ENCODE measurements at regions not wholly inside any gene's neighbourhood (a gene's known extent, or its start where the extent isn't known, plus 50 kb on each side); places are given as distances from the start of the nearest gene placed in this dataset.

- DNase-seq (ENCODE audit: low read depth): no peak
Measured at GRCh38 chr14:85752175-85752574, 222.2 kb downstream of the FLRT2 start.

- DNase-seq (ENCODE audit: low read depth): no peak
Measured at GRCh38 chr14:85744573-85744972, 214.6 kb downstream of the FLRT2 start.

DNA sequence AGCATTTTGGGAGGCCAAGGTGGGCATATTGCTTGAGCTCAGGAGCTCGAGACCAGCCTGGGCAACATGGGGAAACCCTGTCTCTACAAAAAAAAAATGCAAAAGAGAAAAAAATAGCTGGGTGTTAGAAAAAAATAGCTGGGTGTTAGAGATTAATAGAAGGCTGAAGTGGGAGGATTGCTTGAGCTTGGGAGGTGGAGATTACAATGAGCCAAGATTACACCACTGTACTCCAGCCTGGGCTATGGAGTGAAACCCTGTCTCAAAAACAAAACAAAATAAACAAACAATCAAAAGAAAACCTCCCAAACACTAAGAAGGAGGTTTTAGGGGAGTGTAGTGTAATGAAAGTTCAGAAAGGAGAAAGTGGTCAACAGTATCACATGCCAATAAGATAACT lies 202.1 kb downstream of the FLRT2 start:
- no peak for DNase-seq (ENCODE audit: low read depth)

DNA sequence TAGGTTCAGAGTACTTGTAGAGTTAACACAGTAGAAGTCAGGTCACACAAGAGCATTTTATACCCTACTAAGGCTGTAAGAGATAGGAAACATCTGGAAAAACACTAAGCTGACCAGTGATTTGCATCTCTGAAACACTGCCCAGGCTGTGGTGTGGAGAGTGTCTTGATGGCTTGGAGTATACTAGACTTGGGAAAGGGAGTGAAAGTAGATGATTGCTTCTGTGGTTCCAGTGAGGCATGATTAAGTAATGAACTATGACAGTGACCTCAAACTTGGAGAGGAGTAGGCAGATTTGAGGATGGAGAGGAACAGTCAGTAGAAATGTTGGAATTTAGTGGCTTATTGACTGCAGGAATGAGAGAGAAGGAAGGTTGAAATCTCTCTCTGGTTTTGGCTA lies 201.2 kb downstream of the FLRT2 start:
- peak; percentile 87 for DNase-seq (ENCODE audit: low read depth)

GRCh38 chr14:85728476-85729065 lies 198.6 kb downstream of the FLRT2 start:
- no peak for DNase-seq (ENCODE audit: low read depth)

- no peak for DNase-seq (ENCODE audit: low read depth)
Measured at GRCh38 chr14:85714069-85714468, 184.1 kb downstream of the FLRT2 start.

DNA sequence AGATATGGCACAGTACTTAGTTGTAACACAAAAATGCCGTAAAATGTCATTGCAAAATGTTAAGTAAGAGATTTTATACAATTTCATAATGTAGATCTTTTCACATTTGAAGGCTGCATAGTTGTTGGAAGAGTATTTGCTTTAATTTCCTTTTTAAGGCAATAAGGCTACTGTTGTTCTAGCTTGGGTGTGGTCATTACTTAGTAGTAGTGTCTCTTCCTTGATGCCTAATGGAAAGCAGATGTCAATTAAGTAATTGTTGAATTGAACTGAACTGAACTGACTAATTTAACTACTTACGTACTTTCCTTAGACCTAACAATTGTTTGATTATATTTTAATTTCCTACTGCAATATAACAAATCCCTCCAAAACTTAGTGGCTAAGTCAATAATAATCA lies 181.7 kb downstream of the FLRT2 start:
- DNase-seq (ENCODE audit: low read depth): no peak

All from fibroblast of gingiva (primary cell).